GM06990 (cell line): ENCODE measurements at regions not wholly inside any gene's neighbourhood (a gene's known extent, or its start where the extent isn't known, plus 50 kb on each side); places are given as distances from the start of the nearest gene placed in this dataset.

Experiments used
- DNase-seq: peaks from one replicate; pipeline ENCODE4 v3.0.0-alpha.2; 2011; ENCODE audit not compliant: insufficient read length; ENCODE audit errors: extremely low read depth
- H3K27me3 ChIP-seq: replicated peaks from 2 replicates; pipeline ENCODE4 v1.6.0; 2011; ENCODE audit warnings: low read length; ENCODE audit not compliant: control insufficient read depth, insufficient read depth
- H3K36me3 ChIP-seq: 2 replicates; pipeline ENCODE4 v1.5.1; 2011; ENCODE audit warnings: low read length; ENCODE audit not compliant: control insufficient read depth, insufficient read depth
- H3K4me3 ChIP-seq: replicated peaks from 2 replicates; pipeline ENCODE4 v1.5.1; 2011; ENCODE audit warnings: low read depth, mild to moderate bottlenecking, control low read depth, low read length
- TF ChIP-seq, protein P1 (sequence below): IDR thresholded peaks from 2 replicates; pipeline ENCODE4 v1.5.1; 2011; ENCODE audit warnings: low read length, control low read depth, mild to moderate bottlenecking, inconsistent platforms; ENCODE audit not compliant: insufficient read depth, poor library complexity, severe bottlenecking

DNA sequence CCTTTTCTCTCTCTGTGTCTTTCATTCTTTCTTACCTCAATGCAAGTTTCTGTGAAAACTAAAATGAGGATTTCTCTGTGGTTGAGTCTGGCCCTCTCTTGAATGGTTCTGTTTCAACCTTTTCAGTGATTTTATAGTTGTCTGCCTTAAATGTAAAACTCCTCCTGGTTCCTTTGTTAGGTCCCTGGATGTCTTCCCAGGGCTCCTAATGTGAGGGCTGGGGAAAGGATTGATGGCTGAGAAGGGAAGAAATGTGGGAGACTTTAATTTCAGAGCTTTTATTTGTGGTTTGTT is 90.6 kb upstream of the GRM7 start:
- TF ChIP-seq, protein P1, sequence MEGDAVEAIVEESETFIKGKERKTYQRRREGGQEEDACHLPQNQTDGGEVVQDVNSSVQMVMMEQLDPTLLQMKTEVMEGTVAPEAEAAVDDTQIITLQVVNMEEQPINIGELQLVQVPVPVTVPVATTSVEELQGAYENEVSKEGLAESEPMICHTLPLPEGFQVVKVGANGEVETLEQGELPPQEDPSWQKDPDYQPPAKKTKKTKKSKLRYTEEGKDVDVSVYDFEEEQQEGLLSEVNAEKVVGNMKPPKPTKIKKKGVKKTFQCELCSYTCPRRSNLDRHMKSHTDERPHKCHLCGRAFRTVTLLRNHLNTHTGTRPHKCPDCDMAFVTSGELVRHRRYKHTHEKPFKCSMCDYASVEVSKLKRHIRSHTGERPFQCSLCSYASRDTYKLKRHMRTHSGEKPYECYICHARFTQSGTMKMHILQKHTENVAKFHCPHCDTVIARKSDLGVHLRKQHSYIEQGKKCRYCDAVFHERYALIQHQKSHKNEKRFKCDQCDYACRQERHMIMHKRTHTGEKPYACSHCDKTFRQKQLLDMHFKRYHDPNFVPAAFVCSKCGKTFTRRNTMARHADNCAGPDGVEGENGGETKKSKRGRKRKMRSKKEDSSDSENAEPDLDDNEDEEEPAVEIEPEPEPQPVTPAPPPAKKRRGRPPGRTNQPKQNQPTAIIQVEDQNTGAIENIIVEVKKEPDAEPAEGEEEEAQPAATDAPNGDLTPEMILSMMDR: no peak
- Histone ChIP-seq H3K27me3 (no peaks in the 10 kb centered on the region), H3K36me3 (no peaks in the 10 kb centered on the region), H3K4me3 (no peak overlapping the region)
- no peak for DNase-seq

DNA sequence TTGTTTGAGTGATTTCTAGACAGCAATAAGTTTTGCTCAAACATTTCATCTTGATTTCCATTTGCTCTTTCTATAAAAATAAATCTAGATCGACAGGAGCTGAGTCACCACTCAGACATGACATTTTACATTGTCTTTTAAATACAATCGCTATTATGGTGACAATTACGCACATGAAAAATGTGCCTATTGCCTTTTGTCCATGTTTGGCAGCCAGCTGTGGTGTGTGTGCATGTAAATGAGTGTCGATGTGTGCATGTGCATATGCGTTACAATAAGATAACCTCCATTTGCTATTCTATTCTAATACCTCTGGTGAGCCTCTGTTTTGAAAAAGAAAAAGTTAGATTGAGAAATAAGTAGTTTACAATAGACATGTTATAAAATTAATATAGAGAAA is 89.7 kb upstream of the GRM7 start:
- Histone ChIP-seq H3K4me3 (no peak overlapping the region), H3K27me3 (no peaks in the 10 kb centered on the region), H3K36me3 (no peaks in the 10 kb centered on the region)
- TF ChIP-seq, protein P1: no peak
- no peak for DNase-seq

GRCh38 chr3:6779140-6779539 is 81.8 kb upstream of the GRM7 start:
- no peak for DNase-seq
- H3K36me3 ChIP-seq: no peaks in the 10 kb centered on the region
- TF ChIP-seq, protein P1: peak; percentile 13

GRCh38 chr3:6781092-6781491 is 79.8 kb upstream of the GRM7 start:
- TF ChIP-seq, protein P1: no peak
- Histone ChIP-seq H3K27me3 (no peaks in the 10 kb centered on the region), H3K36me3 (no peaks in the 10 kb centered on the region), H3K4me3 (no peak overlapping the region)
- DNase-seq: no peak

More at GRCh38 chr3:6779140-6779539, 81.8 kb upstream of the GRM7 start:
- H3K4me3 ChIP-seq: no peak overlapping the region
- H3K27me3 ChIP-seq: no peaks in the 10 kb centered on the region

- no peak overlapping the region for H3K4me3 ChIP-seq
- no peak for DNase-seq
- TF ChIP-seq, protein P1: no peak
- no peaks in the 10 kb centered on the region for H3K27me3 ChIP-seq
- no peaks in the 10 kb centered on the region for H3K36me3 ChIP-seq
These were observed 75.2 kb upstream of the GRM7 start for GRCh38 chr3:6785726-6786125.

DNA sequence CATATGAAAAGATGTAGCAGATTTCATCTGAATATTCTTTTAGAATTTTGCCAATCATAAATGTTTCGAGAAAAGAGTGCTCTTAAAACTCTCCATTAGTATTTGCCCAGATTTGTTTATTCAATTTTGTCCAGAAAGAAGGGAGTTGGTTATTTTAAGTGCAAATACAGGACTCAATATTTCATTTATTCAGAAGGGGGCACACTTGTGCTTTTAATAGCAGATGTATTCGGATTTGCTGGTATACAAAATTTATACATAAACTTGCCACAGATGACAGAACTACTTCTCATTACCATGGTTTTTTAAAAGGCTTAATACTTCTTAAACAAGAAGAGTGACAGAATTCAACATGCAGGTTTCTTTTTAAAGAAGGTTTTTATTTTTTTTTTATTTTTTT is 69.8 kb upstream of the GRM7 start:
- Histone ChIP-seq H3K36me3 (no peaks in the 10 kb centered on the region), H3K4me3 (no peak overlapping the region), H3K27me3 (no peaks in the 10 kb centered on the region)
- DNase-seq: no peak
- TF ChIP-seq, protein P1: no peak
